Esophagus muscularis mucosa (tissue), 4 donors: ENCODE measurements at regions not wholly inside any gene's neighbourhood (a gene's known extent, or its start where the extent isn't known, plus 50 kb on each side); places are given as distances from the start of the nearest gene placed in this dataset.
"Not testable (repeated sequence)": the region's sequence is repeated elsewhere in the genome, so short reads cannot be mapped to it uniquely, and the experiment has no call there.

Source experiments
- DNase-seq: peaks from one replicate; pipeline ENCODE4 v3.0.0-alpha.2; 2017; ENCODE audit errors: extremely low spot score
- H3K27ac ChIP-seq, 4 donors: fragments of 200-600 bp; sonication (generic); replicated peaks in 1 of 4; 1 replicate in 3 of 4; 2 replicates in 1 of 4; pipeline ENCODE4 v1.5.1; 2016 to 2019; ENCODE audit warnings: mild to moderate bottlenecking in 1 of 4
- H3K27me3 ChIP-seq, 4 donors: fragments of 200-600 bp; sonication (generic); one replicate each; pipeline versions ENCODE4 v1.5.1 to v1.6.0; 2016 to 2019
- H3K36me3 ChIP-seq, 4 donors: fragments of 200-600 bp; sonication (generic); one replicate each; pipeline ENCODE4 v1.5.1; 2016 to 2019
- H3K4me1 ChIP-seq, 4 donors: fragments of 200-600 bp; sonication (generic); one replicate each; pipeline ENCODE4 v1.5.1; 2016 to 2019
- H3K4me3 ChIP-seq, 4 donors: fragments of 200-600 bp; sonication (generic); 1 replicate in 2 of 4; 2 replicates in 2 of 4; pipeline ENCODE4 v1.5.1; 2016 to 2019; ENCODE audit warnings: mild to moderate bottlenecking in 4 of 4, moderate library complexity in 1 of 4
- H3K9me3 ChIP-seq, 4 donors: fragments of 200-600 bp; sonication (generic); 1 replicate in 3 of 4; 2 replicates in 1 of 4; pipeline ENCODE4 v1.5.1; 2016 to 2019
- EP300 ChIP-seq: sonication (generic); formaldehyde crosslinking; IDR thresholded peaks from one replicate; pipeline ENCODE4 v1.6.1; 2017; ENCODE audit warnings: antibody characterized with exemption
- POLR2A ChIP-seq: fragments of 450-650 bp; IDR thresholded peaks from one replicate; pipeline ENCODE4 v1.6.1; 2017; ENCODE audit warnings: antibody characterized with exemption, moderate library complexity, mild to moderate bottlenecking, low read depth
- POLR2AphosphoS5 ChIP-seq, 2 donors: sonication (generic); formaldehyde crosslinking; IDR thresholded peaks; one replicate each; pipeline ENCODE4 v1.6.1; 2017; ENCODE audit warnings: antibody characterized with exemption in 2 of 2
- WGBS: methylation state at CpG from one replicate; pipeline ENCODE4 v1.1.5; 2018; 5-methylcytosine and 5-hydroxymethylcytosine counted together
- intact Hi-C: fragments of 100-400 bp; cut with DNase I; formaldehyde crosslinking; loops from one replicate; pipeline ENCODE4 v1.15.1; 2023
- TF ChIP-seq, protein P1 (sequence below), 3 experiments: fragments of 200-600 bp in 2 of 3; fragments of 450-650 bp in 1 of 3; sonication (generic) in 2 of 3; IDR thresholded peaks; one replicate each; pipeline ENCODE4 v1.5.1; 2017 to 2019; ENCODE audit warnings: antibody characterized with exemption in 3 of 3, mild to moderate bottlenecking in 2 of 3, moderate library complexity in 1 of 3

DNA sequence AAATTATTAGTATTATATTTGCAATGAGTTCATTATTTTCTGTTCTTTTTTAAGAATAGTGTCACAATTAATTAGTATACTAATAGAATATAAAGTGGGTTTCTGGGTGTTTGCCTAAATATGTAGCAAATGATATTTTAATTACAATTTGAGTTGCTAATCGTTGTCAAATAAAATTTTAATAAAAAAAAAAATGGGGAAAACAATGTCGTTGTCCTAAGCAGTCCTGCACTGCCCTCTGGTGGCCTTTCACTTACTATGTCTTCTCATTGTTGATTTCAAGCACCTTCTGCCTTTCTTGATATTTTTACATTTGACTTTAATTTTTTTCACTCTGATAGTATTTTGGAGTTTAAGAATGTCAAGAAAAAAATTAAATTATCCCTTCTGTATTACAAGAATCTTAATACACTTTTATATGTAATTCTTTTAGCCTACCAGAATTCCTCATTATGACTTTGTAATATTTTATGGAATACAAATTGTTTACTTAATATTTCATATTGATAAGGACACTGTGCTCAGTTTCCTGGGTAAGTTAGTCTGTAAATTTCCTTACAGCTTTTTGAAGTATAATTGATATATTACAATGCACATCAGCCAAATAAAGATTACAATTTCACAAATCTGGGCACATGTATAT lies 104.5 kb upstream of the FMN2 start:
- Histone ChIP-seq H3K4me1 (no peaks in the 10 kb centered on the region), H3K9me3 (peaks cover 0 to 11% (median 0%) of the 10 kb centered on the region in 4 donors), H3K27me3 (peaks cover 0 to 3% (median 0%) of the 10 kb centered on the region in 4 donors), H3K27ac (no peak overlapping the region), H3K36me3 (no peaks in the 10 kb centered on the region), H3K4me3 (no peak overlapping the region)
- peak; percentile 75 for DNase-seq
- WGBS = 8% methylated on average over 2 of the region's 2 CpGs
- intact Hi-C loops = no loop called here
- no peak for TF ChIP-seq EP300
- TF ChIP-seq, protein P1, sequence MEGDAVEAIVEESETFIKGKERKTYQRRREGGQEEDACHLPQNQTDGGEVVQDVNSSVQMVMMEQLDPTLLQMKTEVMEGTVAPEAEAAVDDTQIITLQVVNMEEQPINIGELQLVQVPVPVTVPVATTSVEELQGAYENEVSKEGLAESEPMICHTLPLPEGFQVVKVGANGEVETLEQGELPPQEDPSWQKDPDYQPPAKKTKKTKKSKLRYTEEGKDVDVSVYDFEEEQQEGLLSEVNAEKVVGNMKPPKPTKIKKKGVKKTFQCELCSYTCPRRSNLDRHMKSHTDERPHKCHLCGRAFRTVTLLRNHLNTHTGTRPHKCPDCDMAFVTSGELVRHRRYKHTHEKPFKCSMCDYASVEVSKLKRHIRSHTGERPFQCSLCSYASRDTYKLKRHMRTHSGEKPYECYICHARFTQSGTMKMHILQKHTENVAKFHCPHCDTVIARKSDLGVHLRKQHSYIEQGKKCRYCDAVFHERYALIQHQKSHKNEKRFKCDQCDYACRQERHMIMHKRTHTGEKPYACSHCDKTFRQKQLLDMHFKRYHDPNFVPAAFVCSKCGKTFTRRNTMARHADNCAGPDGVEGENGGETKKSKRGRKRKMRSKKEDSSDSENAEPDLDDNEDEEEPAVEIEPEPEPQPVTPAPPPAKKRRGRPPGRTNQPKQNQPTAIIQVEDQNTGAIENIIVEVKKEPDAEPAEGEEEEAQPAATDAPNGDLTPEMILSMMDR (IDR thresholded peaks at IDR 0.05) = peak; percentile 67 to 83 (median 78)

DNA sequence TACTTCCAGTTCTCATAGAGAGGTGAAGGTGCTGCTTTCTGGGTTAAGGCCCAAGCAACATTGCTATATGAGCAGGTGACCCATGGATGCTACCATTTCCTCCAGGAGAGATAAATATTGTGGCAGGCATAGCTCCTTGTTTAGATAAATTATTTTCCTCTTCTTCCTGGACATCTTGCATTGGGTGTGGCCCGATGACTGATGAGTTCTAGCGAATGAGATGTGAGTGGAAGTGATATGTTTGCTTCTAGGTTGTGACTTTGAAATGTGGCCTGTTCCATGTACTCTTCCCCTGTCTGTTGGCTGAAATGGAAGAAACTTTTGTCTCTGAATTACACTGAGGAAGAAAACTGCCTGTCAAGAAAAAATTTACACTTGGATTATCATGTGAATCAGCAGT lies 101.7 kb upstream of the FMN2 start:
- no peak overlapping the region for H3K27ac ChIP-seq
- TF ChIP-seq EP300 = no peak
- TF ChIP-seq, protein P1 (IDR thresholded peaks at IDR 0.05) = no peak
- no peak for TF ChIP-seq POLR2A
- TF ChIP-seq POLR2AphosphoS5 (IDR thresholded peaks at IDR 0.05) = no peak
- H3K27me3 ChIP-seq = peaks cover 0 to 9% (median 0%) of the 10 kb centered on the region in 4 donors
- WGBS = 71% methylated on average over 2 of the region's 2 CpGs
- intact Hi-C loops = no loop called here
- H3K36me3 ChIP-seq = no peaks in the 10 kb centered on the region
- H3K9me3 ChIP-seq = peaks cover 0 to 7% (median 0%) of the 10 kb centered on the region in 4 donors
- peak; percentile 78 for DNase-seq
- no peak overlapping the region for H3K4me3 ChIP-seq
- H3K4me1 ChIP-seq = no peaks in the 10 kb centered on the region

DNA sequence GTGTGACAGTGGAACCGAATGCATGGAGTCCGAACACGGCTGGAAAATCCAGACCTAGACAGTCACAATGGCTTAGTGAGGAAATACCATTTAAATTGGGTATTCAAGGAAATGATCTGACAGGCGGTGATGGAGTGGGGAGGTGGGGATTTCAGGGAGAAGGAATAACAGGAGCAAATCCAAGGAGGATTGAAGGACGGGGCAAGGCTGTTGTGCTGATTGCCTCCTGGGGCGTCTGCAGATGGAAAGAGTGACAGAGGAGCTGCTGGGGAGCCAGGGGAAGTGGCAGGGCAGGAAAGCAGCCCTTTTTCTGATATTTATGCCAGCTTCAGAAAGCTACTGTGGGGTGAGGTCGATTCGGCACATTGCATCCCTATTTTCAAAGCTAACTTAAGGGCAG lies 99.1 kb upstream of the FMN2 start:
- H3K27ac ChIP-seq, H3K9me3 ChIP-seq, intact Hi-C loops, H3K4me3 ChIP-seq, H3K36me3 ChIP-seq, H3K4me1 ChIP-seq: not testable (repeated sequence)
- DNase-seq = peak; percentile 78
- peaks cover 2 to 32% (median 7%) of the 10 kb centered on the region in 4 donors for H3K27me3 ChIP-seq
- WGBS = 77% methylated on average over 8 of the region's 8 CpGs

DNA sequence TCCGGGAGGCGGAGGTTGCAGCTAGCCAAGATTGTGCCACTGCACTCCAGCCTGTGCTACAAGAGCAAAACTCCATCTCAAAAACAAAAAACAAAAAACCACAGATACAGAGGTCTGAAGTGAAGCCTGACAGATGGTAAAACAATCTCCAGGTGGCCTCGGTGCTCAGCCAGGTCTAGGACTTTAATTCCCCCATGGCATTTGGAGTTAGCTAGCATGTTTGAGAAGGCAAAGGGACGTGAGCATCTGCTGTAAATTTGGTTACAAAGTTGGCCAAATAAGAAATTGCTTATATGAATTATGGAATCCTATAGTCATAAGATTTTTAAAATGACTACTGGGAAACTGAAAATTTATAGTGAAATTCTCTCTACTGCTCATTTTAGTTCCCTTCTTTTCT lies 98.3 kb upstream of the FMN2 start:
- WGBS = 83% methylated on average over 4 of the region's 4 CpGs
- intact Hi-C loops = no loop called here

DNA sequence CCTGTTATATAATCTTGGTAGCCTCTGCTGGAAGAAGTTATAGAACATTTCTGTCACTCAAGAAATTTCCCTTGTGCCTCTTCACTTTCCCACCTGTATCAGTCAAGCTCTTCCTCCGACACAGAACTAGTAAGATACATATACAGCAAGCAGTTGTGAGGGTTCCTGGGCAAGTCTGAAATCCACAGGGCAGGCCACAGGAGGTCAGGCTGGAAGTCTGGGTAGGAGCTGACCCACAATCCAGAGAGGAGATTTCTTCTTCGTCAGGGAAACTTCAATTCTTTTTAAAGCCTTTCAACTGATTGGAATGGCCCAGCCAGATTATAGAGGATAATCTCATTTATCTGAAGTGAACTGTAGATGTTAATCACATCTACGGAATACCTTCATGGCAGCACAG lies 96.4 kb upstream of the FMN2 start:
- TF ChIP-seq POLR2AphosphoS5 (IDR thresholded peaks at IDR 0.05) (no peak), EP300 (no peak), POLR2A (no peak)
- TF ChIP-seq, protein P1 (IDR thresholded peaks at IDR 0.05) = no peak
- Histone ChIP-seq H3K9me3 (no peaks in the 10 kb centered on the region), H3K36me3 (no peaks in the 10 kb centered on the region), H3K27ac (no peak overlapping the region), H3K4me3 (no peak overlapping the region), H3K4me1 (peaks cover 6 to 12% (median 10%) of the 10 kb centered on the region in 4 donors), H3K27me3 (peaks cover 8 to 59% (median 30%) of the 10 kb centered on the region in 4 donors)
- intact Hi-C loops = no loop called here
- peak; percentile 68 for DNase-seq
- 94% methylated on average over 3 of the region's 3 CpGs for WGBS

More for the DNA sequence above, 98.3 kb upstream of the FMN2 start:
- Histone ChIP-seq H3K4me1 (peaks cover 6 to 12% (median 10%) of the 10 kb centered on the region in 4 donors), H3K9me3 (no peaks in the 10 kb centered on the region), H3K27me3 (peaks cover 8 to 40% (median 15%) of the 10 kb centered on the region in 4 donors), H3K36me3 (no peaks in the 10 kb centered on the region), H3K27ac (no peak overlapping the region), H3K4me3 (no peak overlapping the region)
- no peak for TF ChIP-seq POLR2A
- no peak for TF ChIP-seq POLR2AphosphoS5 (IDR thresholded peaks at IDR 0.05)
- TF ChIP-seq, protein P1 (IDR thresholded peaks at IDR 0.05) = no peak
- TF ChIP-seq EP300 = no peak
- peak; percentile 39 for DNase-seq
